Breast epithelium (tissue), 3 donors: ENCODE measurements at regions not wholly inside any gene's neighbourhood (a gene's known extent, or its start where the extent isn't known, plus 50 kb on each side); places are given as distances from the start of the nearest gene placed in this dataset.

Experiments used
- POLR2A ChIP-seq: fragments of 450-650 bp; IDR thresholded peaks from one replicate; pipeline ENCODE4 v1.6.1; 2016; ENCODE audit warnings: antibody characterized with exemption, mild to moderate bottlenecking, moderate library complexity
- TF ChIP-seq, protein P1 (sequence below), 3 donors: fragments of 450-650 bp; IDR thresholded peaks; one replicate each; pipeline ENCODE4 v1.5.1; 2016 to 2017; ENCODE audit warnings: antibody characterized with exemption in 3 of 3, mild to moderate bottlenecking in 3 of 3, moderate library complexity in 3 of 3

GRCh38 chr2:129345540-129345939 lies 633.9 kb upstream of the RAB6C start:
- TF ChIP-seq, protein P1, sequence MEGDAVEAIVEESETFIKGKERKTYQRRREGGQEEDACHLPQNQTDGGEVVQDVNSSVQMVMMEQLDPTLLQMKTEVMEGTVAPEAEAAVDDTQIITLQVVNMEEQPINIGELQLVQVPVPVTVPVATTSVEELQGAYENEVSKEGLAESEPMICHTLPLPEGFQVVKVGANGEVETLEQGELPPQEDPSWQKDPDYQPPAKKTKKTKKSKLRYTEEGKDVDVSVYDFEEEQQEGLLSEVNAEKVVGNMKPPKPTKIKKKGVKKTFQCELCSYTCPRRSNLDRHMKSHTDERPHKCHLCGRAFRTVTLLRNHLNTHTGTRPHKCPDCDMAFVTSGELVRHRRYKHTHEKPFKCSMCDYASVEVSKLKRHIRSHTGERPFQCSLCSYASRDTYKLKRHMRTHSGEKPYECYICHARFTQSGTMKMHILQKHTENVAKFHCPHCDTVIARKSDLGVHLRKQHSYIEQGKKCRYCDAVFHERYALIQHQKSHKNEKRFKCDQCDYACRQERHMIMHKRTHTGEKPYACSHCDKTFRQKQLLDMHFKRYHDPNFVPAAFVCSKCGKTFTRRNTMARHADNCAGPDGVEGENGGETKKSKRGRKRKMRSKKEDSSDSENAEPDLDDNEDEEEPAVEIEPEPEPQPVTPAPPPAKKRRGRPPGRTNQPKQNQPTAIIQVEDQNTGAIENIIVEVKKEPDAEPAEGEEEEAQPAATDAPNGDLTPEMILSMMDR (IDR thresholded peaks at IDR 0.05): no peak
- no peak for TF ChIP-seq POLR2A
